ENCODE measurements at regions not wholly inside any gene's neighbourhood (a gene's known extent, or its start where the extent isn't known, plus 50 kb on each side); places are given as distances from the start of the nearest gene placed in this dataset.

GRCh38 chr18:24868760-24869237, 408.4 kb downstream of the HRH4 start:
- TF ChIP-seq, protein P1, sequence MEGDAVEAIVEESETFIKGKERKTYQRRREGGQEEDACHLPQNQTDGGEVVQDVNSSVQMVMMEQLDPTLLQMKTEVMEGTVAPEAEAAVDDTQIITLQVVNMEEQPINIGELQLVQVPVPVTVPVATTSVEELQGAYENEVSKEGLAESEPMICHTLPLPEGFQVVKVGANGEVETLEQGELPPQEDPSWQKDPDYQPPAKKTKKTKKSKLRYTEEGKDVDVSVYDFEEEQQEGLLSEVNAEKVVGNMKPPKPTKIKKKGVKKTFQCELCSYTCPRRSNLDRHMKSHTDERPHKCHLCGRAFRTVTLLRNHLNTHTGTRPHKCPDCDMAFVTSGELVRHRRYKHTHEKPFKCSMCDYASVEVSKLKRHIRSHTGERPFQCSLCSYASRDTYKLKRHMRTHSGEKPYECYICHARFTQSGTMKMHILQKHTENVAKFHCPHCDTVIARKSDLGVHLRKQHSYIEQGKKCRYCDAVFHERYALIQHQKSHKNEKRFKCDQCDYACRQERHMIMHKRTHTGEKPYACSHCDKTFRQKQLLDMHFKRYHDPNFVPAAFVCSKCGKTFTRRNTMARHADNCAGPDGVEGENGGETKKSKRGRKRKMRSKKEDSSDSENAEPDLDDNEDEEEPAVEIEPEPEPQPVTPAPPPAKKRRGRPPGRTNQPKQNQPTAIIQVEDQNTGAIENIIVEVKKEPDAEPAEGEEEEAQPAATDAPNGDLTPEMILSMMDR (IDR thresholded peaks at IDR 0.05) = no peak
- no peak for TF ChIP-seq POLR2A (IDR thresholded peaks at IDR 0.05)

Measured in uterus (tissue), 2 donors.